Thymus (tissue), 11 donors: ENCODE measurements at regions not wholly inside any gene's neighbourhood (a gene's known extent, or its start where the extent isn't known, plus 50 kb on each side); places are given as distances from the start of the nearest gene placed in this dataset.

Source experiments
- DNase-seq, 9 donors: peaks; one replicate each; pipeline ENCODE4 v3.0.0-alpha.2; 2013; ENCODE audit warnings: low spot score in 9 of 9, low read depth in 6 of 9, missing footprints in 1 of 9
- H3K27ac ChIP-seq, 2 donors: one replicate each; pipeline ENCODE4 v1.5.1; 2013; ENCODE audit warnings: control low read depth in 1 of 2, low read depth in 1 of 2, low read length in 1 of 2, mild to moderate bottlenecking in 1 of 2, moderate library complexity in 1 of 2
- H3K27me3 ChIP-seq, 2 donors: one replicate each; pipeline ENCODE4 v1.5.1; 2013; ENCODE audit warnings: low read length in 1 of 2; ENCODE audit not compliant: control insufficient read depth in 2 of 2, insufficient read depth in 1 of 2
- H3K36me3 ChIP-seq, 2 donors: one replicate each; pipeline ENCODE4 v1.5.1; 2013; ENCODE audit warnings: low read length in 1 of 2, mild to moderate bottlenecking in 1 of 2, moderate library complexity in 1 of 2; ENCODE audit not compliant: control insufficient read depth in 2 of 2, insufficient read depth in 2 of 2
- H3K4me1 ChIP-seq, 2 donors: one replicate each; pipeline ENCODE4 v1.5.1; 2013; ENCODE audit warnings: low read length in 2 of 2; ENCODE audit not compliant: control insufficient read depth in 2 of 2, insufficient read depth in 2 of 2
- H3K4me3 ChIP-seq, 2 donors: one replicate each; pipeline ENCODE4 v1.5.1; 2013; ENCODE audit warnings: low read length in 2 of 2, control low read depth in 1 of 2, mild to moderate bottlenecking in 1 of 2
- H3K9me3 ChIP-seq, 2 donors: one replicate each; pipeline ENCODE4 v1.5.1; 2013; ENCODE audit warnings: low read length in 1 of 2, mild to moderate bottlenecking in 1 of 2; ENCODE audit not compliant: control insufficient read depth in 2 of 2, insufficient read depth in 1 of 2
- WGBS: extraction: QIAGEN DNeasy Blood & Tissue Kit; methylation state at CpG from one replicate; pipeline ENCODE4 v1.1.7; 2013; 5-methylcytosine and 5-hydroxymethylcytosine counted together
- donor health status: healthy.

DNA sequence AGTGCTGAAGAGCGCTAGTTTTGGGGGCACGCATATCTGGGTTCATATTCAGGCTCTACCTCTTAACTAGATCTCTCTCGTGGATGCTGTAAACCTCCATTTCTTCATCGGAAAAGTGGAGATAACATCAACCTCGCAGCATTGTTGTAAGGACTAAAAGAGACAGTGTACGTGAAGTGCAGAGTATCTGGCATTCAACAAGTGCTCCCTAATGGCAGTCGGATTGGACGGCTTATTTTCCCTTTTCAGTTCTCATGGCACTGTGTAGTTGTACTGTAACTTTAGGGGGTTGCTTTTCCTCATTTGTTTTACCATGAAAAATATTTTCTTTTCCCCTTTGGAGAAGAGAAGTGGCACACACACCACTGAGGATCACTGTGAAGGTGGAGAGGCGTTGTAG lies 51.4 kb upstream of the ESX1 start:
- 96% methylated on average over 9 of the region's 9 CpGs for WGBS
- Histone ChIP-seq H3K4me1 (no peaks in the 10 kb centered on the region), H3K27me3 (no peaks in the 10 kb centered on the region), H3K36me3 (no peaks in the 10 kb centered on the region), H3K27ac (no peak overlapping the region), H3K9me3 (no peaks in the 10 kb centered on the region), H3K4me3 (no peak overlapping the region)
- DNase-seq = no peak
